ENCODE measurements at regions not wholly inside any gene's neighbourhood (a gene's known extent, or its start where the extent isn't known, plus 50 kb on each side); places are given as distances from the start of the nearest gene placed in this dataset.

GRCh38 chr1:221093903-221094791 is 214.9 kb downstream of the HLX start:
- DNase-seq (no peak), ATAC-seq (0 out of 2 replicates have a peak, but pooled peaks have one; percentile 5)
- Histone ChIP-seq H3K79me2 (ENCODE audit: low read length) (no peaks in the 10 kb centered on the region), H2AFZ (ENCODE audit: low read length) (peak overlapping the region; percentile 41), H3K9me2 (replicated peaks; ENCODE audit: low read length) (no peaks in the 10 kb centered on the region), H3K4me3 (ENCODE audit: low read length) (no peak overlapping the region), H4K20me1 (ENCODE audit: low read length) (no peaks in the 10 kb centered on the region), H3K4me2 (ENCODE audit: low read length) (no peak overlapping the region), H3K27ac (ENCODE audit: low read length) (no peak overlapping the region), H3K36me3 (ENCODE audit: low read depth, low read length) (no peaks in the 10 kb centered on the region), H3K27me3 (ENCODE audit: low read length) (no peaks in the 10 kb centered on the region), H3K9ac (ENCODE audit: low read length) (no peak overlapping the region), H3K4me1 (ENCODE audit: insufficient read depth, low read length) (peaks cover 51% of the 10 kb centered on the region), H3F3A (ENCODE audit: low read length, unreplicated experiment) (peaks cover 4% of the 10 kb centered on the region), H3K9me3 (ENCODE audit: low read length) (no peaks in the 10 kb centered on the region)
- CTCF ChIA-PET, result no interaction called here
- POLR2A ChIA-PET (ENCODE audit: unreplicated experiment), result no interaction called here
- intact Hi-C loops (cut with micrococcal nuclease), result no loop called here
- no peak for TF ChIP-seq EZH2phosphoT487 (IDR thresholded peaks at IDR 0.05; ENCODE audit: borderline replicate concordance, low read length)
- no peak for TF ChIP-seq EZH2 (IDR thresholded peaks at IDR 0.05; ENCODE audit: low read length, unreplicated experiment)
- TF ChIP-seq, protein P1, sequence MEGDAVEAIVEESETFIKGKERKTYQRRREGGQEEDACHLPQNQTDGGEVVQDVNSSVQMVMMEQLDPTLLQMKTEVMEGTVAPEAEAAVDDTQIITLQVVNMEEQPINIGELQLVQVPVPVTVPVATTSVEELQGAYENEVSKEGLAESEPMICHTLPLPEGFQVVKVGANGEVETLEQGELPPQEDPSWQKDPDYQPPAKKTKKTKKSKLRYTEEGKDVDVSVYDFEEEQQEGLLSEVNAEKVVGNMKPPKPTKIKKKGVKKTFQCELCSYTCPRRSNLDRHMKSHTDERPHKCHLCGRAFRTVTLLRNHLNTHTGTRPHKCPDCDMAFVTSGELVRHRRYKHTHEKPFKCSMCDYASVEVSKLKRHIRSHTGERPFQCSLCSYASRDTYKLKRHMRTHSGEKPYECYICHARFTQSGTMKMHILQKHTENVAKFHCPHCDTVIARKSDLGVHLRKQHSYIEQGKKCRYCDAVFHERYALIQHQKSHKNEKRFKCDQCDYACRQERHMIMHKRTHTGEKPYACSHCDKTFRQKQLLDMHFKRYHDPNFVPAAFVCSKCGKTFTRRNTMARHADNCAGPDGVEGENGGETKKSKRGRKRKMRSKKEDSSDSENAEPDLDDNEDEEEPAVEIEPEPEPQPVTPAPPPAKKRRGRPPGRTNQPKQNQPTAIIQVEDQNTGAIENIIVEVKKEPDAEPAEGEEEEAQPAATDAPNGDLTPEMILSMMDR (conservative IDR thresholded peaks at IDR 0.05; ENCODE audit: low read depth, low read length), result no peak
- BruUV-seq (replicated peaks), result no TSS peak

DNA sequence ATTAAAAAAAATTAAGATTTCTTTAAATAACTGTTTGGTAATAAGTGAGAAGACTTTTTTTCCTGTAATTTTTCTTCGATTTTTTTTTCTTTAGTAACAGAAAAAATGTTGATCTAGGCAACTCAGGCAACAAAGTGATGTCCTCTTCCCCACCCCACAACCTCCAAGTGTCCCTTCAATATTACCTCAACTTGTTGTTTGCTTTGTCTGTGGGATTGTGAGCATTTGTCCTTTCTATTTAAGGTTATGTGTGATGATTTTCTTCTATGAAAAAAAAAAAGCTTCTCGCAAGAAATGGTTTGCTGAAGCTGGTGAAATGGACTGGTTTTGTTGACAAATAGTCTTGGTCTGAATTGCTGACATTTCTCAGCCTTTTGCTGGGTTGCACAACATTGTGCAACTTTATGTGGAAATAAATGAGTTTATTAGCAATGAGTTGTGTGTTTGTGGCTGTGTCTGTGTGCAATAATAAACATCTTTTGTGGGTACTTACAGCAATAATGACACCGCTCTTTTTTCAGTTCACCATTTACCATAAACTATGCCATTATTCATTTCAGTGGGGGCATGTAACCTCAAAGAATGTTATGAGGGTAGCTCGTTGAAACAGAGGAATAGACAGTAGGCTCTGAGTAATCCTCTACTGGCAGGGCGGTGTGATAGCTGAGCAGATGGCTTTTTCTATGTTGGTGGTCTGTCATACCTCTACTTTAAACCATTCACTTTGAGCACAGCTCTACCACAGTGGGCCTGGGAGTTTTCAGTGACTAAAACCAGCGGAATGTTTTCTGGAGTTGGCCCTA is 218.4 kb downstream of the HLX start:
- intact Hi-C loops (cut with micrococcal nuclease), result no loop called here
- Histone ChIP-seq H3K27ac (ENCODE audit: low read length) (peak overlapping the region; percentile 71), H3K9me3 (ENCODE audit: low read length) (no peaks in the 10 kb centered on the region), H3K9me2 (replicated peaks; ENCODE audit: low read length) (no peaks in the 10 kb centered on the region), H3K27me3 (ENCODE audit: low read length) (no peaks in the 10 kb centered on the region), H3K4me1 (ENCODE audit: insufficient read depth, low read length) (peaks cover 73% of the 10 kb centered on the region), H3K36me3 (ENCODE audit: low read depth, low read length) (no peaks in the 10 kb centered on the region), H3F3A (ENCODE audit: low read length, unreplicated experiment) (peaks cover 10% of the 10 kb centered on the region), H3K79me2 (ENCODE audit: low read length) (no peaks in the 10 kb centered on the region), H2AFZ (ENCODE audit: low read length) (no peak overlapping the region), H3K4me2 (ENCODE audit: low read length) (0 out of 2 replicates have a peak overlapping the region, but pooled peaks have one; percentile 26), H3K9ac (ENCODE audit: low read length) (peak overlapping the region; percentile 19; the same call in 1 of the 2 replicates), H4K20me1 (ENCODE audit: low read length) (no peaks in the 10 kb centered on the region), H3K4me3 (ENCODE audit: low read length) (no peak overlapping the region)
- no peak for ATAC-seq
- peak; percentile 62 for DNase-seq
- no TSS peak for BruUV-seq (replicated peaks)
- POLR2A ChIA-PET (ENCODE audit: unreplicated experiment), result interaction anchor here (0.6 kb wide), 1 partner anchor 107 kb away, joined by 5 read pairs; no protein-coding TSS in a partner anchor
- CTCF ChIA-PET, result no interaction called here
- TF ChIP-seq EZH2phosphoT487 (IDR thresholded peaks at IDR 0.05; ENCODE audit: borderline replicate concordance, low read length) (no peak), EZH2 (IDR thresholded peaks at IDR 0.05; ENCODE audit: low read length, unreplicated experiment) (no peak)
- TF ChIP-seq, protein P1 (conservative IDR thresholded peaks at IDR 0.05; ENCODE audit: low read depth, low read length), result no peak

Measured in PC-3 (cell line).